Upper lobe of left lung (tissue), 4 donors: ENCODE measurements at regions not wholly inside any gene's neighbourhood (a gene's known extent, or its start where the extent isn't known, plus 50 kb on each side); places are given as distances from the start of the nearest gene placed in this dataset.

Experiments used
- CTCF ChIP-seq, 6 experiments: fragments of 450-650 bp in 4 of 6; fragments of 200-600 bp in 2 of 6; sonication (generic) in 2 of 6; IDR thresholded peaks; one replicate each; pipeline ENCODE4 v1.5.1; 2016 to 2019; ENCODE audit warnings: antibody characterized with exemption in 6 of 6
- POLR2A ChIP-seq, 4 donors: fragments of 450-650 bp; IDR thresholded peaks; one replicate each; pipeline ENCODE4 v1.5.1; 2016 to 2017; ENCODE audit warnings: antibody characterized with exemption in 4 of 4, mild to moderate bottlenecking in 2 of 4

- TF ChIP-seq CTCF (IDR thresholded peaks at IDR 0.05), result no peak
- TF ChIP-seq POLR2A (IDR thresholded peaks at IDR 0.05), result no peak
Observed at GRCh38 chr12:16962889-16963288, 356.9 kb upstream of the LMO3 start.
